SIG-M5 treated with dmso at 0.1 percent for 504 hours (cell line): ENCODE measurements at regions not wholly inside any gene's neighbourhood (a gene's known extent, or its start where the extent isn't known, plus 50 kb on each side); places are given as distances from the start of the nearest gene placed in this dataset.

Experiments
- DNase-seq: peaks from one replicate; lab custom pipeline; 2025; ENCODE audit not compliant: unreplicated experiment; lab: John Stamatoyannopoulos, UW

DNA sequence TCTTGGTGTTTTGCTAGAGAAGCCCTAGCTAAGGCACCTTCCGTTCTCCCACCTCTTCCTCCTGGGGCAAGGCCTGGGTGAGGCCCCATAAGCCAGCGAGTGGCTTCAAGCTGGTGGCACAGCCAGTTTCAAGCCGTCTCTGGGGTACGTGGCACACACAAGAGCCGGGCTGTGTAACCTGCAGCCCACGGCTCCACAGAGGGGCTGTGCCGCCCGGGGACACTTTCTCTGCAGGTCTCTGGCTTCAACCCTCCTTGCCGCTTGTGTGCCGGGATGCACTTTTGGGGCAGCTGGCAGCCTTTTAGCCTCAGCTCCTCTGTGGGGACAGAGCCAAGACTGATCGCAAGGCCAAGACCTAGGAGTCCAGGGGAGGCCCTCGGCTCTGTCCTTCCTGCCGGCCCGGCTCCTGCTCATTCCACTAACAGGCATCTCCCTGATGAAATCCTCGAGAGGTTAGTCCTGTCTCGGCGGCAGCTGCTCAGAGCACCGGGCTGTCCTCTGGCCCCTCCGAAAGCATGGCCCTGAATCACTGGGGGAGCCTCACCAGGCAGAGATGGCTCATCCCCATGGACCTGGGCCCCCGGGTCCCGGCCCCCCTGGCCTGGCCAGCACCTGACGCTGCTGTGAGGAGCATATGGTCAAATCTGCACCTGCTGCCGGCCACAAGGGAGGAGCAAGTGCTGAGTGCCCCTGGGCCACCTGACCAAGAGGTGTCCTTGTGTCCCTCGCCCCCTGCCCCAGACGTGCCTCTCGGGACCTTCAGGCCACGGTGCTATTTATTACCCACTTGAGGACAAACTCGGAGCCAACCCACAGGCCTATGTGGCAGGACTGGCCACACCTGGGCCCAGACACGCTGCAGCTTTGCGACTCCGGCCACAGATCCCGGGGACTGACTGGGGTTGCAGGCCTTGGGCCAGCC lies 98.5 kb downstream of the METRNL start:
- no peak for DNase-seq

DNA sequence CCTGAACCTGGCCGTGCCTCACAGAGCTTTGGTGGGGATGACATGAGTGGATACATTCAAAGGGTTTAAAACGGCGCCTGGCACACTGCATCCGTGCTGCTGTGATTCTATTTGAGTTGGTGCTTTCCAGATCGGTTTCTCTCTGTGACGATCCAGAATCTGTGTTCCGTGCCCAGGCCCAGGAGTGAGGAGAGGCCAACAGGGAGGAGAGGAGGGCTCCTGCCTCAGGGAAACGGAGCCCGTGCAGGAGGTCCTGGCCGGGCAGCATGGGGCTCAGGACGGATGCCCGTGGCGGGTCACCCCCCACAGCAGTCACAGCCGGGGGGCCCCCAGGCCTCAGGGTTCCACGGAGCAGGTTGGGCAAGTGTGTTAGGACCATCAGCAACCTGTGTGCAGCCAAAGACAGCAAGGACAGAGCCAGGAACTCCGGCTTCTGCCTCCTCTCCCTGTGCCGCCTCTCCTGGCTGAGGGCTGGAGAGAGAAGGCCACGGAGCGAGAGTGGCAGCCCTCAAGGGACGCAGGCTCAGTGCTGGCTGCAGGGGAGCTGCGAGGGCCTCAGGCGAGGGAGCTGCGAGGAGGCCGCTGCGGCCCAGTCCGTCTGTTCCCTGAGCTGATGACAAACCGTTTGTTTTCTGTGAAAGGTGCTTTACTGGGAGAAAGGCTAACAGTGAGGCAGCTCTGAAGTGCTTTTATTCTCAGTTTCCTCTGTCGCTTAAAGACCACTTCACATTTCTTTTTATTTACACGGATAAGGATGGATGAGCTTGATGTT lies 99.3 kb downstream of the METRNL start:
- no peak for DNase-seq

- no peak for DNase-seq
Measured at GRCh38 chr17:83179374-83179773, 100.0 kb downstream of the METRNL start.

DNA sequence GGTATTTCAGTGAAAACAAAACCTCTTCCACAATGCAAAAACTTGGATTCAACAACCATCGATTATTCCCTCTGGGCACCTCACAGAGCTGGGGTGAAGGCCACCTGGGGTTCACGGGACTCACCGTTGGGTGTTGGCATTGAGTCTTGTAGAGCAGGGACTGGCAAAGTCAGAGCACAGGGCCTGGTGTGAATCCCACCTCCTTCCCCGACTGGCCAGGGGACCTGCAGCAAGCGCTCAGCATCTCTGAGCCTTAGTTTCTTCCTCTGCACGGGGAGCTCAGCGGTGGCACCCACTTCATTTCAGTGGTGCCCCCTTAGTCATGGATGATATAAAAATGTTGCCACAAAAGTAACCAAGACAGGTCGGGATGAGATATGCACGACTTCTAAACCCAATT lies 100.4 kb downstream of the METRNL start:
- no peak for DNase-seq

DNA sequence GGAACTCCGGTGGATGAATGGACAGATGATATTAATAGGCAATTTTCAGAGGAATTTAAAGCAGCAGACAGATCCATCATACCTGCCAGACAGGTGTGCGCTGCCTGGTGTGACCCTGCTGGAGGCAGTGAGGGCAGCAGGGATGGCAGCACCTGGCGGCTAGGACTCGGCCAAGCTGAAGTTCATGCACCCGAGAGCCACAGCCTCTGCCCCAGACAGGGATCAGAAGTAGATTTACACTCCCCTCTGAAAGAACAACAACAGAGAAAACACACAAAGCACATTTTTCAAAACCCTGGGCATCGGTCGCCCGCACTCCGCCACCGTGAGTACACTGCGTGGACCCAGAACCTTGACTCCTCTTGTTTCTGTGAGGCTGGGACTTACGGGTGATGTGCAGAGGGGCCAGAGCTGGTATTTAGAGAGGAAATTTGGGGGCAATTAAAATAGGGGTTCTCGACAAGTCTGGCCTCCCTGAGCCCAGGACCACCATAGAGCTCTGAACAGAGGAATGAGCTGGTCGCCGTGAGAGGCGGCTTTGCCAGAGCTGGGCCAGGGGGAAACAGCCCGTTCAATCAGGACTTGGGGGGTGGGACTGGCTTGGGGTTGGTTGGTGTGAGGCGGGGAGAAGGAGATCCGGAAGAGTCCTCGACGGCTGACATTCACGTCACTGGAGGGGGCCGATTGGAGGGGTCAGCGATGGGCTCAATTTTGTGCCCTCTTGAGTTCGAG lies 101.0 kb downstream of the METRNL start:
- no peak for DNase-seq

DNA sequence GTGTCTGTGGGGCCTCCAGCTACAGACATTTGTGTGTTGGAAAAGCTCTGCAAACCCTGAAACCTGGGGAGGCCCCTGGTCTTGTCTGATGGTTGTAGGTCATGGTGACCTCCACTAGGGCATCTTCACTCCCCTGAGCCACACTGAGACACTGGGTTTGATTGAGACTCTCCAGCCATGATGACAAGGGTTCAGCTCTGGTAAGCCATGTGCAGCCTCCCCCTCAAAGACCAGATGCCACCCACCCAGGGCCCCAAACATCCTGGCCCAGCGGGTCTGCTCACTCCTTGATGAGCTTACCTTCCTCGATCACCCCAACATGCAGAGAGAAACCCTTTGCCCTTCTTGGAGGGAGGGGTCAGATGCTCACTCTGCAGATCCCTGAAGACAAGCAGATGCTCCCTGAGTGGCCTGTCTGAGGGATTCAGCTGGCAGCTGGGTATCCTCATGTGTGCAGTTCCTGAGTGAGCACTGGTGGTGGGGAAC lies 101.6 kb downstream of the METRNL start:
- no peak for DNase-seq

GRCh38 chr17:83181991-83182619 lies 102.7 kb downstream of the METRNL start:
- no peak for DNase-seq

- DNase-seq, result no peak
Measured at GRCh38 chr17:83182620-83183101, 103.3 kb downstream of the METRNL start.

DNA sequence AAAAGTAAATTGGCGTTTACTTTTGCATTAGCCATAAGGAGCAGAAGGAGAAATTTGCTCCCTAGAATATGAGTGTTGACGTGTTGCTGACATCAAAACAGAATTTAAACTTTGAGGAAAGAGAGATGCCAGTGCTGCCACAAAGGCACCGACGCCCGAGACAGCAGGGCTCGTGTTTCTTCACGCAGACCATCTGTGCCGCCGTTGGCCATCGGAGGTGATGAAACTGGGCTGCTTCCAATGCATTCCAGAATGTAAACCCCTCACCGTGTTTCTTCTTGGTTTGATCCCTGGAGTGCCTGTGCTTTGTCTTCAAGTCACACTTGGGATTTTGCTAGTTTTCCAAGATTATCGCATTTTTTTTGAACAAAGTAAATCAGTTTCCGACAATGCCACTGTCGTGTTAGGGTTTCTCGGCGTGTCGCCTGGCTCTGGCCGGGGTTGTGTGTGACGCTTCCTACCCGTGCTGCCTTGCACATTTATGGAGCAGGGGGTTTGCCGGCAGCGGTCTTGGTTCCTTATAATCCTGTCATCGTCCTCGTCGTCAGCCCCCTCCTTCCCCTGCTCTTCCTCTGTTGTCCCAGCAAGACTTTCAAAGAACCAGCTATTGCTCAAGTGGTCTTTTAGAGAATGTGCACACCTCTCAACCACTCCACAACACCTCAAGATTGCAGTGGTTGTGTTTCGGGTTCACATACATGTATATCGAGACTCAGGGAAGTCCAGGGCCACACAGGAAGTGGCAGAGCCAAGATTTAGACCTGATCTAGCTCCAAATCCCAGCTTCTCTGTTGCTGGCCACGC lies 103.9 kb downstream of the METRNL start:
- DNase-seq, result no peak

GRCh38 chr17:83183951-83184506 lies 104.6 kb downstream of the METRNL start:
- no peak for DNase-seq

DNA sequence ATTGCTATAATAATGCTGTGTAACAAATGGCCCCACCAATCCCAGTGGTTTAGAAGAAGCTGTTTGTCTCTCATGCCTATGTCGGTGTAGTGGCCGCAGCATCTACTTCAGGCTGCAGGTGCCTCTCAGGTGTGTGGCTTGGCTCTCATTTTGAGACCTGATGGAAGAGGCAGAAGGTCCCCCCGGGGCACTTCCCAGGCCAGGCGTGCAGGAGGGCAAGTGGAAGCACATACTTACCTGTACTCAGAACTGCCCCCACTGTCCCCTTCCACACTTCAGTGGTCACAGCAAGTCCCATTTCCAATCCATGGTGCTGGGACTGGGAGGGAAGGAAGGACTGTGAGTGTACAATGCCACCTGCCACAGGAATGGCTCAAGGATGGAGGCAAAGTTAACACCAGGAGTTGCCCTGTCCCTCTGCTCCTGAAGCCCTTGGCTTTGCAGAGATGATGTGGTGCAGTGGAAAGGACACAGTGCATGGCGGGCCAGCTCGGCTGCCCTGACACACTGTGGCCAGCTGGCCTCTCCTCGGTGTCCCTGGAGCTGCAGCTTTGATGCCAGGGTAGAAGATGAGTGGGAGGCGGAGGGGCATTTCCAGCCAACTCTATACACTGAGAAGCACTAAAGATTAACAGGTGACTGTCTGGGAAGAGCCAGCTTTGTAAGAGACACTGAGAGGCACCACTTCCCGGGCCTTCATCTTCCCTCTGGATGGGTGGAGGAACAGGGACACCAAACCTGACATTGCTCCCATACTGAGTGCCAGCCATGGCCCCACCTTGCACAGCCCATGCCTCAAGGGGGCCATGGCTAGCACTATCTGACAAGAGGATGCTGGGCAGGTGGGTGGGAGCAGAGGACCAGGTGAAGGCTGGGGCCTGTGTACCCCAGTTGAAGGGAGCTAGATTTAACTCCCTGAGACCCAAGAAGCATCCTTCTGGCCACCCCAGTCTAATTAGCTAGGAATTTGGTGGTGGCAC lies 105.9 kb downstream of the METRNL start:
- no peak for DNase-seq

- no peak for DNase-seq
Measured at GRCh38 chr17:83186226-83186625, 106.8 kb downstream of the METRNL start.

DNA sequence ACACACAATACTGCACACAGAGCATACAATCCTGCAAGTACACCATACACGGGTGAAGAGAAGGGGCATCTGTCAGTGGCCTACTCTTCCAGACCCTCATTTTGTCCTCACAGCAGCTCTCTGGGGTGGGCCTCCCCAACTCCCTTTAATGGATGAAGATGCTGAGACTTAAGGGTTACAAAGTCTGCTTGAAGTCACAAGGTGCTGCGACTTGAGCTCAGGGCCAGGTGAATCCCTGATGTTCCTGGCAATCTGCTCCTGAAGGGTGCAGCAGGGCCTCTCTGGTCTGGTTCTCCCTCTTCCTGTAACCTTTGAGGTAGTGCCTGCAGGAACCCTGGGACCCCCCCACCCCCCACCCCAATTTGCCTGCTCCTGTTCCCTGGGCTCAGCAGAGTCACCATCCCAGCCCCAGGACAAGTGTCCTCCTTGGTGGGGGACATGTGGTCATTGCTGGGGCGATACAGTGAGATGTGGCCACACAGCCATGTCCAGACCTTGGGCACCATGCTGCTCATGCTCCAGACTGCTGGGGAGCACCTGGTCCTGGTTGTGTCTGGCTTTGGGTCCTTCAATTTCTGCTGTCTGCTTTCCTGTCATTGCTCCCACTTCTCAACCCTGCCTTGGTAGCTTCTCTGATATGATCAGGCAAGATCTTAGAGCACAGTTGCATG lies 107.5 kb downstream of the METRNL start:
- DNase-seq, result no peak

DNA sequence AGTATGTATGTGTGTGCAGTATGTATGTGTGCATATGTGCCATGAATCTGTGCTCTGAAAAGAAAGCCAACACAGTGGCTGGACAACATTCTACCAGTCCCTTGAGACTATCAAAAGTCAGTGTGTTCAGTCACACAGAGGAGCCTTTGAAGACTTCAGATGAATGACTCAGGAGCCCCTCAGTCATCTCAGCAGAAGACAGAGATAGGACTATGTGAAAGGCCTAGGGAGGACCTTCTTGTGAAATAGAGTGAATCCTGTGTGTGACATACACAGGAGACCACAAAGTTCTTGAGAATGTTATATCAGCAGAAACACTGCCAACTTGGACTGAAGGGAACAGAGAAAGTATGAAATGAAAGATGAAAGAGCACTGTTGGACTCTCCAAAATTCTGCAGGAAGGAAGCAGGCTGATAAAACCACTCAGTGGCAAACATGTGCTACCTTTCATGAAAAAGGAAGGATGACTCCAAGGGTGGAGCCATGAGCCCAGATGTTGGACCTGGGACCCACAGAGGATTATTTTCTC lies 108.4 kb downstream of the METRNL start:
- no peak for DNase-seq

DNA sequence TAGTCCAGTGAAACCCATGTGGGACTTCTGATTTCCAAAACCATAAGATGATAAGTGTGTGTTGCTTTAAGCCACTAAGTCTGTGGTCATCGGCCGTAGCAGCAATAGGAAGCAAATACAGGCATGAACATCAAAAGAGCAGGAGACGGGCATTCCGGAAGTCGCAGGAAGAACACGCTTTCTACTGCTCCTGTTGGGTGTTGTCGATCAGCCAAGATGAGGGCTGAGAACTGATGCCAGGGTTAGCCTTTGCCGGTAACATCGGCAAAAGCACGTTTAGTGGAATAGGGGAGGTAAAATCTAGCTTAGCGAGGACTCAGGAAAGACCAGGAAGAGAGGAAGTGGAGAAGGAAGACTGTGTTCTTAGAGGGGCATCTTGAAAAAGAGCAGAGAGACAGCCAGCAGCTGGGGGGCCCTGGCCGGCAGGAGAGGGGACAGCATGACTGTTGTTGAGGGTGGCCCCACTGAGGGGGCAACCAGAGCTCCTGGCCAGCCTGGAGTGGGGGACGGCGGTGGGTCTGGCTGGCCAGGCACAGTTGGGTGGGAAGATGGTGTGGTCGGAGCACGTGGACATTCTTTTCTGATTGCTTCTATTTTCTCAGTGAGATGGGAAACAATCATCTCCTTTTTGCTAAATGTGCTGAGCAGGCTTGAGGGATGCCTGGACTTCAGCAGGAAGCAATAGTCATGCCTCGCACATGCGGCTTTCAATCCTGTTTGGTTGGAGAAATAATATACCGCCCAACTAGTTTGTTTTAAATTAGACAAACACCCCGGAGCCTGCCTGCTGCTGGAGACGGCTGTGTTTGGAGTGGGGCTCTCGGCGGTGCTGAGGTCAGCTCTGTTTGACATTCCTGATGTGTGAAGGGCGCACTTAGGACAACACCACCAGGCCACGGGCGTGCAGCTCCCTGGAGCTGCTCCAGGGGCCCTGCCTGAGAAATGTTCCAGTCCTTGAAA lies 109.9 kb downstream of the METRNL start:
- DNase-seq, result peak; percentile 70

DNA sequence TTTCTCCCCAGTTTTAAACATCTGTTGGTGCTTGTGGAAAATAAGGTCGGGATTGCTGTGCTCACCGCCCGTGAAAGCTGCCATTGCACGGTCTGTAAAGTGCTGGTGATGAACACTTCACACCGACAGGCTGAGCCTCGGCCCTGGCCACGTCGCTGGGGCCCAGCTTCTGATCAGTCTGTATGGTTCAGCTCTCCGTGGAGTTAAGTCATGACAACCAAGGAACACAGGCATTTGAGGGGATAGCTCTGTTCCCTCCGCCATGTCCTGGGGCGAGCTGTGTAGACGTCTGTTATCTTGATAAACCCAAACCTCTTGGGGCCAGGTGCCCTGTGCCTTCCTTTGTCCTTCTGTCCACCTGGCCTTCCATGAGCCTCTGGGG lies 110.6 kb downstream of the METRNL start:
- DNase-seq, result no peak
